Upper lobe of left lung (tissue), 4 donors: ENCODE measurements at regions not wholly inside any gene's neighbourhood (a gene's known extent, or its start where the extent isn't known, plus 50 kb on each side); places are given as distances from the start of the nearest gene placed in this dataset.

Experiments
- POLR2A ChIP-seq, 4 donors: fragments of 450-650 bp; IDR thresholded peaks; one replicate each; pipeline ENCODE4 v1.5.1; 2016 to 2017; ENCODE audit warnings: antibody characterized with exemption in 4 of 4, mild to moderate bottlenecking in 2 of 4
- POLR2AphosphoS5 ChIP-seq, 2 donors: sonication (generic); formaldehyde crosslinking; IDR thresholded peaks; one replicate each; pipeline ENCODE4 v1.5.1; 2017; ENCODE audit warnings: antibody characterized with exemption in 2 of 2
- TF ChIP-seq, protein P1 (sequence below), 6 experiments: fragments of 450-650 bp in 4 of 6; fragments of 200-600 bp in 2 of 6; sonication (generic) in 2 of 6; IDR thresholded peaks; one replicate each; pipeline ENCODE4 v1.5.1; 2016 to 2019; ENCODE audit warnings: antibody characterized with exemption in 6 of 6

GRCh38 chr12:20280515-20280914 lies 87.8 kb upstream of the PDE3A start:
- TF ChIP-seq, protein P1, sequence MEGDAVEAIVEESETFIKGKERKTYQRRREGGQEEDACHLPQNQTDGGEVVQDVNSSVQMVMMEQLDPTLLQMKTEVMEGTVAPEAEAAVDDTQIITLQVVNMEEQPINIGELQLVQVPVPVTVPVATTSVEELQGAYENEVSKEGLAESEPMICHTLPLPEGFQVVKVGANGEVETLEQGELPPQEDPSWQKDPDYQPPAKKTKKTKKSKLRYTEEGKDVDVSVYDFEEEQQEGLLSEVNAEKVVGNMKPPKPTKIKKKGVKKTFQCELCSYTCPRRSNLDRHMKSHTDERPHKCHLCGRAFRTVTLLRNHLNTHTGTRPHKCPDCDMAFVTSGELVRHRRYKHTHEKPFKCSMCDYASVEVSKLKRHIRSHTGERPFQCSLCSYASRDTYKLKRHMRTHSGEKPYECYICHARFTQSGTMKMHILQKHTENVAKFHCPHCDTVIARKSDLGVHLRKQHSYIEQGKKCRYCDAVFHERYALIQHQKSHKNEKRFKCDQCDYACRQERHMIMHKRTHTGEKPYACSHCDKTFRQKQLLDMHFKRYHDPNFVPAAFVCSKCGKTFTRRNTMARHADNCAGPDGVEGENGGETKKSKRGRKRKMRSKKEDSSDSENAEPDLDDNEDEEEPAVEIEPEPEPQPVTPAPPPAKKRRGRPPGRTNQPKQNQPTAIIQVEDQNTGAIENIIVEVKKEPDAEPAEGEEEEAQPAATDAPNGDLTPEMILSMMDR (IDR thresholded peaks at IDR 0.05) = no peak
- TF ChIP-seq POLR2AphosphoS5 (IDR thresholded peaks at IDR 0.05) = no peak
- TF ChIP-seq POLR2A (IDR thresholded peaks at IDR 0.05) = no peak
